ENCODE measurements at regions not wholly inside any gene's neighbourhood (a gene's known extent, or its start where the extent isn't known, plus 50 kb on each side); places are given as distances from the start of the nearest gene placed in this dataset.
"Not testable (repeated sequence)": the region's sequence is repeated elsewhere in the genome, so short reads cannot be mapped to it uniquely, and the experiment has no call there.

- intact Hi-C loops (cut with DNase I) = no loop called here
- DNase-seq = no peak
Observed at GRCh38 chr9:87392086-87392485, 105.6 kb upstream of the DAPK1 start.

- intact Hi-C loops (cut with DNase I) = no loop called here
- no peak for DNase-seq
Observed at GRCh38 chr9:87393706-87394230, 103.9 kb upstream of the DAPK1 start.

DNA sequence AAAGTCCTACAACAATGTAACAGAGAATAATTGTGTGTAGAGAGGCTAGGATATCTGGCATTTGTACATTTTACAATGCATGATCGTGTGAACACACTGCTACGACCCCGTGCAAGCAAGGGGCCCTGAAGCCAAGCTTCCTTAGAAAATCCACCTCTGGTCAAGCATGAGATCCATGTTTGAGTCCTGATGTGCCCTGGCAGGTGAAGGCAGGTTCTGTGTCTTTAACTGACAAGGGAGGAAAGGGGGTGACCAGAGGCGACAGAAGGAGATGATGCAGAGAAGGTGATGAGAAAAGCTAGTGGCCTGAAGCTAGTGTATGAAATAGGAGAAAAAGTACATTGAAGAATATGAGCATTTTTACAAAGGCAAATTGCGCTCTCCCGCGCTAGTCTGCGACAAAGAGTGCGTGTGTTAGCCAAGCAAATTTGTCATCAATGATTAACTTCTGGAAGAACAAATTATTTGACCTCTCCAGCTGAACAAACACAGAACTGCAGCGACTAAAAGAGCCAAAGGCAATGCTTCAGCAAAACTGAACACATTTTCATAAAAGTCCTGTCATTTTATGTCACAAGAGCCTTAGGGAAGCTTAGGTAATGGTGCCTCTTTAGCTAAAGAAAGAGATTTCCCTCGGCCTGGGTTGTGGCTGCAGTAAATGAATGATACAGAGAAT, 101.7 kb upstream of the DAPK1 start:
- intact Hi-C loops (cut with DNase I) = no loop called here
- no peak for DNase-seq

DNA sequence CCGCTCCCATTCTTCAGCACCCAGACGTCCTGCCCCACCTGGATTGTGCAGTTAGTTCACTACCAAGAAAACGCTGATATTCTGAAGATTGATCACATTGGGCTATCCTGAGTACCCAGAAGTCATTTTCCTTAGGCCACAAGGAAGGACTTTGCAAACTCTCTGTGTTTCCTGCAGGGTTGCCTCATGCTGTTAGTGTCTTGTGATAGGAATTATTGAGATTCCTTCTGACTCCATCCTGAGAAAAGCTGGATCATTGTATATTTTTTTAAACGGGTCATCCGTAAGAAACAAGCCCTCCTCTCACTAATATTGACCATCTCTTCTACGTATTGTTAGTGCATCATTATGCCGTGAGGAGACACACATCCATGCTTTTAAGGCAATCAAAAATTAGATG, 96.0 kb upstream of the DAPK1 start:
- no peak for DNase-seq
- intact Hi-C loops (cut with DNase I) = no loop called here

DNA sequence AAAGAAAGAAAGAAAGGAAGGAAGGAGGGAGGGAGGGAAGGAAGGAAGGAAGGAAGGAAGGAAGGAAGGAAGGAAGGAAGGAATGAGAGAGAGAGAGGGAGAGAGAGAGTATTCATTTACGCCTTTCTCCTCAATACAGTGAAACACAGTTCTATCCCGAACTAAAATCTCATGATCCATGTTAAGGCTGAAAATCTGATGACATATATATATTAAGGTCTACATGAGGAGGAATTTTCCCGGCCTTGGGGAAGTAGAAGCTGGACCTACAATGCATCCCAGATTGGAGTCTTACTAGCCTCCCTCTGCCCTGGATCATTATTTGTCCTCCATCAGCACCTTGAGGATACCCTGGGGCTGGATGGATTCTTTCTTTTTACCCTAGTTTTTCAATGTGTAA, 95.1 kb upstream of the DAPK1 start:
- intact Hi-C loops (cut with DNase I) = no loop called here
- DNase-seq = no peak

DNA sequence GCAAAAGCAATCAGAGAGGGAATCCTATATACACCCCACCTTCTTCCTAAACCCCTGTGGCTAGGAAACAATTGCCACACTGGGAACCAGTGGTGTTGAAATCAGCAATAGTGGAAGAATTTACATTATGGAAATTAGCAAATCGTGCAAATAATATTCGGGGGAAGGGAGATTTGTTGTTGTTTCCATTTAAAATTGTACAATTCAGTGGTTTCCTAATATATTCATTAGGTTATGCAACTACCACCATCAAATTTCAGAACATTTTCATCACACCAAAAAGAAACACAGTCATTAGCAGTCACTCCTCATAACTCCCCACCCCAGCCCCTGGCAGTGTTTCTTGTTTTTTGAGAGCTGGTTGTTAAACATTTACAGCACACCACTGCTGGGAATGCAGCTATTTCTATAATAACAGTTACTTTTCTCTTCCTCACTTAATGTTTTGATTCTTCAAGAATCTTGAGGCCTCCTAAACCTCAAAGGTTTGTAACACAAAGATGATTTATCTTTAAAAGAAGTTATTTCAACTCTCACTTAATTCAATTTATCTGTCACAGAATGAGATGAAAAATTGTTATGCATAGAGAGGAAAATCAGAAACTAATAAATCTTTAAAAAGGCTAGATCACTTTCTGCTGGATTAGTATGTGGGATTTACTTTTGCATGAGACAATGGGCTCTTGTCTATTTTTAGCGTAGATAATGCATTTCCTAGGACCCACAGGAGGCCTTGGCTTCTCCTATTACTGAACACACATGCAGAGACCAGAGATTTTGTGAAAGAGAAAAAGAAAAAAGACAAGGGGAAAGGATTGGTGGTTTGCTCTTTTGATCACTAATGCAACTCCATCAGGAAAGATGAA, 91.8 kb upstream of the DAPK1 start:
- intact Hi-C loops (cut with DNase I) = no loop called here
- DNase-seq = no peak

DNA sequence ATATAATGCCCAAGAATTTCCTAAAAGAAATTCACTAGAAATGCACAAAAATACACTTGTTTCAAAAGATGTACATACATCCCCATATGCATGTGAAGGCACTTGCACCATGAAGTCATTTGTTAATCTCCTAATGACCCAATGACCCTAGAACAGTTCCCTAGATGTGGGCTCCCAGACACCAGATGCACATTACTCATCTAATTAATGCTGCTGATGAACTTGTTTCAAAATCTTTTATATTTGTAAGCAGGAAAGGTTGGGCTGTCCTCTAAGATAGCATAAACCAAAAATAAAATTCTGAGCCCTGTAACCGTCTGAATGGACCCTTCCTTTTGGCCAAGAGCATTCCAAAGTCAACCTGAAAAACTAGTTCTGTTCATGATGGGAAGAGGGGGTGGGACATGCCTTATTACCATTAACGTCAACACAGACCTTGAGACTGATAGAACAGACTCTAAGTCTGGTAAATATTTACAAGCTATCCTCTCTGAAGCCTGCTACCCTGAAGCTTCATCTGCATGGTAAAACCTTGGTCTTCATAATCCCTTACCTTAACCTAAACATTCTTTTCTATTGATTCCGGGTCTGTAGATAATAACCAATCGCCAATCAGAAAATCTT, 91.0 kb upstream of the DAPK1 start:
- DNase-seq = no peak
- intact Hi-C loops (cut with DNase I) = no loop called here

DNA sequence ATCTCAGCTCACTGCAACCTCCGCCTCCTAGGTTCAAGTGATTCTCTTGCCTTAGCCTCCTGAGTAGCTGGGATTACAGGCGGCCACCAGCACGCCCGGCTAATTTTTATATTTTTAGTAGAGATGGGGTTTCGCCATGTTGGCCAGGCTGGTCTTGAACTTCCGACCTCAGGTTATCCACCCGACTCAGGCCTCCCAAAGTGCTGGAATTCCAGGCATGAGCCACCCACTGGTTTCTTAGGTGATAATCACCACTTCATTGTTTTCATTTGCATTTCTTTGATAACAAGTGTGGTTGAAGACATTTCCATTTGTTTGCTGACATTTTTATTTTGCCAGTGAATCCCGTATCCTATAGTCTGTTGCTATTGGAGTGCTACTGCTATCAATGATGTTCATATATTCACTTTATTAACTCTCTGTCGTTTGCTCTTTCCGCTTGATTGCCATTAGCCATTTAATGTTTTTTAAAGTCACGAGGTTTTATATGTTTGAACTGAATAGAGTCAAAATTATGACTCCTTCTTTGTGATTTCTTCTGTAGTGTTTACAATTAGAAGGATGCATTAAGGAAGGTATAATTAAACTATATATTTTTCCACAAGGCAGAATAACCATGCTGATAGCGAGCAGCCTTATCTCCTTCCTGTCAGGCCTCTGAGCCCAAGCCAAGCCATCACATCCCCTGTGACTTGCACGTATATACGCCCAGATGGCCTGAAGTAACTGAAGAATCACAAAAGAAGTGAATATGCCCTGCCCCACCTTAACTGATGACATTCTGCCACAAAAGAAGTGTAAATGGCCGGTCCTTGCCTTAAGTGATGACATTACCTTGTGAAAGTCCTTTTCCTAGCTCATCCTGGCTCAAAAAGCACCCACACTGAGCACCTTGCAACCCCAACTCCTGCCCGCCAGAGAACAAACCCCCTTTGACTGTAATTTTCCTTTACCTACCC, 87.3 kb upstream of the DAPK1 start:
- DNase-seq; intact Hi-C loops (cut with DNase I): not testable (repeated sequence)

DNA sequence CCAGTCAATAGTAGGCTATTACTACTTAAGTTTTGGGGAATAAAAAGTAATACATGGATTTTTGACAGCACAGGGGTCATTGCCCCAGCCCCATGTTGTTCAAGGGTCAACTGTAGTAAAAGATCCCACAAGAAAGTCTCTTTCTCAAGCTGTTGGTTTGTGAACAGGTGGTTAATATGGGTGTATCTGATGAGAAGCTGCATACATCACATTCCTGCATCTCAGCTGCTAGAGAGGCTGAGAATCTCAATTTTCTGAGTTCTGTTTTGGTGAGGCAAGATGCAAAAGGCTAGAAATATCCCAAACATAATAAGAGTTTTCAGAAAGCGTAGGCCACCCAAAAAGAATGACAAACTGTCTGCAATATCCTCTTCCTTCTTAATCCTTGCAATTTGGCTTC, 76.8 kb upstream of the DAPK1 start:
- DNase-seq = no peak
- intact Hi-C loops (cut with DNase I) = no loop called here

DNA sequence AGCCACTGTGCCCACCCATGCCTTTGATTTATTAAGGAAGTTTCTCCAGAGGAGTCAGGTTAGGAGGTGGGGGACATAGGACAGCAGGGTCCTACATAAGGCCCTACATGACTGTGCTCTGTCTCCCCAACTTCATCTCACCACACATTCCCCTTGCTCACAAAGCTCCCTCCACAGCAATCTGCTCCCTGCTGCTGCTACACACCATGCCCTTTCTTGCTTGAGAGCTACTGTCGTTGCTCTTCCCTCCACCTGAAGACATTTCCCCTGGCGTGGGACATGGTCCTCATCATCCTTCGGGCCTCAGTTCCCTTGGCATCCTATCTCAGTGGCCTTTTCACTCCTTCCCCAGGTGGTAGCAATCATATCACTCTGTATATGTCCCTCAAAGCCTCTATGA, 75.9 kb upstream of the DAPK1 start:
- no peak for DNase-seq
- intact Hi-C loops (cut with DNase I) = no loop called here

- intact Hi-C loops (cut with DNase I) = no loop called here
- DNase-seq = no peak
Observed at GRCh38 chr9:87422999-87423398, 74.7 kb upstream of the DAPK1 start.

- intact Hi-C loops (cut with DNase I); DNase-seq: not testable (repeated sequence)
Observed at GRCh38 chr9:87423885-87424284, 73.8 kb upstream of the DAPK1 start.

GRCh38 chr9:87425202-87425601, 72.5 kb upstream of the DAPK1 start:
- intact Hi-C loops (cut with DNase I) = no loop called here
- no peak for DNase-seq

DNA sequence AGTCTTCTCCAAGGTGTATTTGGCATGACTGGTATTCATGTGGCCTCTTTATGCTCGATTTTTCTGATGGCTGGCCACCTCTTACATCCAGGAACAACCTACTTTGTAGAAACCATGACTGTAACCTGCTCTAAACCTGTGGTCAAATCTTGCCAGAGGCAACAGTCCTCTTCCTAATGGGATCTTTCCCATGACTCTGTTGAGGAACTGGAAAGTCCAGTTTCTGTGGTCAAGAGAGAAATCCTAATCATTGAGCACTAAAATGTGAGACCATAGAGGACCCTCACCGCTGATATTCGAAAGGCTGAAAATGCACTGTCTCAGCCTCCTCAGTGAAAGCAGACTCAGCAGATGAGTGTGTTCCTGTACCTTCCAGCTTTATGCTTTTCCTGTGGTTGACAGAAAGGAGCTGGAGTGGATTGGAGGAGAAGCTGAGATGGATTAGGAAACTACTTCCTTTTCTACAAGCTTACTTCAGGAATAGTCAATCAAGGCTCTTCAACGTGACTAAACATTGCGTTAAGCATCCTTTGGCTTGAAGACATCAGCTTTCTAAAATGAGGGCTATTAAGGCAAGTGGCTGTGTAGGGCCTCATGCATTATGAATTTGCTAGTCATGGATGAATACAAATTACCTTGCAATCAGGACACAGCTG, 69.7 kb upstream of the DAPK1 start:
- DNase-seq = no peak
- intact Hi-C loops (cut with DNase I) = no loop called here

GRCh38 chr9:87428659-87429058, 69.0 kb upstream of the DAPK1 start:
- intact Hi-C loops (cut with DNase I) = no loop called here

GRCh38 chr9:87431837-87432236, 65.8 kb upstream of the DAPK1 start:
- intact Hi-C loops (cut with DNase I) = no loop called here
- no peak for DNase-seq

More at GRCh38 chr9:87428659-87429058, 69.0 kb upstream of the DAPK1 start:
- DNase-seq = no peak

DNA sequence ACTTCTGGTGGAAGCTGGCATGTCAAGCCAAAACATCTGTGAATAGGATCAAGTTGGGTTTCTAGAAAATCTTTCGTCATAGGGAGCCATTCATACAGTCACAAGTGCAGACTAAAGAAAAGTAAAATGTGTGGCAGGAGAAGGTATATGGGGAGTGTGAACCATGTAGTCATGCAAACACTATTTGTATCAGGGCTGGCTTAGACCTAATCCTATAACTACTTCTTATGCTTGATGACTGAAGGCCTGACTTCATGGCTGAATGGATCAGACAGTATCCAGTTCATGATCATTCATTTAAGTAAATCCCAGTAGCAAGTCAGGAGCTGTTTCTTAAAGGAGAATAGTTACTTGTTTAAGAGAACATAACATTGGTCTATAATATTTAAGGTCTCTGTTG, 63.8 kb upstream of the DAPK1 start:
- DNase-seq = no peak
- intact Hi-C loops (cut with DNase I) = no loop called here

- intact Hi-C loops (cut with DNase I) = no loop called here
Observed at GRCh38 chr9:87434366-87434765, 63.3 kb upstream of the DAPK1 start.

More at GRCh38 chr9:87434366-87434765, 63.3 kb upstream of the DAPK1 start:
- DNase-seq = no peak
